Fibroblast of the aortic adventitia (primary cell): ENCODE measurements at regions not wholly inside any gene's neighbourhood (a gene's known extent, or its start where the extent isn't known, plus 50 kb on each side); places are given as distances from the start of the nearest gene placed in this dataset.

ENCODE experiments used
- DNase-seq: peaks from one replicate; pipeline ENCODE4 v3.0.0-alpha.2; 2010; ENCODE audit warnings: low read depth
- H3K4me3 ChIP-seq: 2 replicates; pipeline ENCODE4 v1.5.1; 2011; ENCODE audit warnings: low read depth, mild to moderate bottlenecking, control low read depth, low read length, moderate library complexity
- TF ChIP-seq, protein P1 (sequence below): IDR thresholded peaks from 2 replicates; pipeline ENCODE4 v1.5.1; 2011; ENCODE audit warnings: mild to moderate bottlenecking, low read length, control low read depth, inconsistent platforms; ENCODE audit not compliant: insufficient read depth

DNA sequence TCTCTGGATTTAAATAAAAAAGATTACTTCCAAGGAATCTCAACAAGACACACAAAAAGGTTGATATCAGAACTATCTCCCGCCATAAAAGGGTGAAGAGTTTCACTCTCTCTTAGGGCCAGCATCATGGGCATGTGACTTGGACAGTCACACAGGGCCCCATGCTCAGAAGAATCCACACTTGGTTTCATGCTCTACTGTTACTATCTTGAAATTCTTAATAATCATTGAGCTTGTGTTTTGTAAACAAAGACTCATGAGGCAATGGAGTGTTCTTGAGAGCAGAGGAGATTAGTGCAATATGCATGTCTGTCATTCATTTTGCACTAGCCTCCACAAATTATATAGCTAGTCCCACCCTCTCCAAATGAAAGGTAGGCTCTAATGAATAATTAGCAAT, 58.4 kb downstream of the HMHB1 start:
- no peak for DNase-seq
- TF ChIP-seq, protein P1, sequence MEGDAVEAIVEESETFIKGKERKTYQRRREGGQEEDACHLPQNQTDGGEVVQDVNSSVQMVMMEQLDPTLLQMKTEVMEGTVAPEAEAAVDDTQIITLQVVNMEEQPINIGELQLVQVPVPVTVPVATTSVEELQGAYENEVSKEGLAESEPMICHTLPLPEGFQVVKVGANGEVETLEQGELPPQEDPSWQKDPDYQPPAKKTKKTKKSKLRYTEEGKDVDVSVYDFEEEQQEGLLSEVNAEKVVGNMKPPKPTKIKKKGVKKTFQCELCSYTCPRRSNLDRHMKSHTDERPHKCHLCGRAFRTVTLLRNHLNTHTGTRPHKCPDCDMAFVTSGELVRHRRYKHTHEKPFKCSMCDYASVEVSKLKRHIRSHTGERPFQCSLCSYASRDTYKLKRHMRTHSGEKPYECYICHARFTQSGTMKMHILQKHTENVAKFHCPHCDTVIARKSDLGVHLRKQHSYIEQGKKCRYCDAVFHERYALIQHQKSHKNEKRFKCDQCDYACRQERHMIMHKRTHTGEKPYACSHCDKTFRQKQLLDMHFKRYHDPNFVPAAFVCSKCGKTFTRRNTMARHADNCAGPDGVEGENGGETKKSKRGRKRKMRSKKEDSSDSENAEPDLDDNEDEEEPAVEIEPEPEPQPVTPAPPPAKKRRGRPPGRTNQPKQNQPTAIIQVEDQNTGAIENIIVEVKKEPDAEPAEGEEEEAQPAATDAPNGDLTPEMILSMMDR = no peak

DNA sequence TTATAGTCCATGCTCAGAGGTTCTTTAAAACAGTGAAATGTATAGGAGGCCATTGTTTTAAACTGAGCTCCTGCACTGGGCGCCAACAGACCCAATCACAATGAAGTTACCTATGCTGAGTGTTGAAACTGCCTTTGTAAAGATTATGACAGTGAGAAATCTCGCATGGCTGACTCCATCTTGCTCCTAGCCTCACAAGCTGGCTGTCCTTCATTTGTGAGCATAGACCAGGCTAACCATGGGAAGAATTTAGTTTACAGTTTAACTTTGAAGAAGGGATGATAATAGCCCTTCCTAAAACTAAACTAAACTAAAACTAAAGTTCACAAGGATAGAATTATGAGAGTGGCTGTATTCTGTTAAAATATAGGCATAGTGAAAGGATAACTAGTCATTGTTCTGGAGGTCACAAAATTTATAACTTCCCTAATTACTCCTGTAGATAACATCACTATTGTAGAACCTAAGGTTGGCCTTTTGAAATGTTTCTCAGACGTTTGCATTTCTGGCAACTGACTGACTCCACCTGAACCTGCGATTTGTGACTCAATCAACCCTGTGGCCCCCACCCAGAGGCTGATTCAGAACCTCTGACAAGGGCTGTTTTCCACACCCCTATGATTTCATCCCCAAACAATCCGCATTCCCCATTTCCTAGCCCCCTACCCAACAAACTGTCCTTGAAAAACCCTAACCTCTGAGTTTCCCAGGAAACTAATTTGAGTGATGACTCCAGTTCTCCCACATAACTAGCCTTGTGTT, 59.1 kb downstream of the HMHB1 start:
- no peak overlapping the region for H3K4me3 ChIP-seq
- DNase-seq = no peak
- TF ChIP-seq, protein P1 = no peak

More for the DNA sequence above, 58.4 kb downstream of the HMHB1 start:
- no peak overlapping the region for H3K4me3 ChIP-seq

DNA sequence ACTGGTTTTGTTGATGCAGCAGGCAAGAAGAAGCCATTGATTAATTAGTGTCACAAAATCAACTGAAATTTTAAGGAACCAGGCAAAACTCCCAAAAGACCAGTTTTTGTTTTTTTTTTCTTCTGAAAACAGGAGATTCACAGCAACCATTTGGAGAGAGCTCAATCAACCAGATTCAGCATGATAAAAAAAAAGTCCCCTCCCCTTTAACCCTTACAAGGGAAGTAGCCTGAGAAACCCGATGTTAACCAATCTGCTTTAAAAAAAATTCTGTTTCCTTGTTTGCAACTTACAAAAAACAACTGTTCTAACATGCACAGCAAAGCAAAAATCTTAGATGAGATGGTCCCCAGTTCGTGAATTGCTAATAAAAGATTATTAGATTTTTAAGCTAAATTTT, 59.7 kb downstream of the HMHB1 start:
- no peak overlapping the region for H3K4me3 ChIP-seq
- DNase-seq = no peak

DNA sequence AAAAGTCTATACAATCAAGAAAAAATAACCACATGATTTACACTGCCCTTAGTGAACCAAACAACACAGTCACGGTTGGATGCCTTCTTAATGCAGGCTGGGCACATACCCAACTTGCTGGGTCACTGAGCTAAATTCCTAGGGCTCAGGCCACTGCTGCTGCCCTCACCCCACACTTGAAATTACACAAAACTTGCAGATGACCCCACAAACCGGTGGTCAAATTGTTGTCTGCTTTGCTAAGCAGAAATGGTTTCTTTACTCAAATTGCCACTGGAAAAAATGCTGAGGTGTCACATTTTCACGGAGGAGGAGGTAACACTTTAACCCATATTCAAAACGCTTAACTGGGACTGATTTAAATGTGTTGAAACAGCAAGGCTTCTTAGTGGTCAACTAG, 62.4 kb downstream of the HMHB1 start:
- DNase-seq = no peak
- H3K4me3 ChIP-seq = no peak overlapping the region
- TF ChIP-seq, protein P1 = no peak

More for the DNA sequence above, 59.7 kb downstream of the HMHB1 start:
- TF ChIP-seq, protein P1 = no peak

DNA sequence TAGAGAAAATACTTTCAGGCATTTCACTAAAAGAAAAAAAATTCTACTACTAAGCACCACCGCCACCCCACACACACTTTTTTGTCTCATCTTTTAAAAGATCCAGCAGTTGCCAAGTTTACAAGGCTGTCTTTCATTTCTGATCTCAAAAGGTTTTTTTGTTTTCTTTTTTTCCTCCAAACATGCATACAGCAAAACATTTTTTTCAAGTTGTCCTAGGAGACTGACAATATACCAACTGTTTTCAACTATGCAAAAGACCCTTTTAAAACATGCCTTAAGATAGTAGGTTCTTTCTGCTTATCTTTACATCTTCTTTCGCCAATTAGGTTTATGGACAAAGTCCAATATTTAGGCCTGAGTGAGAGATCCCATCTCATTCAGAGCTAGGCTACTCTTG, 65.2 kb downstream of the HMHB1 start:
- H3K4me3 ChIP-seq = no peak overlapping the region
- TF ChIP-seq, protein P1 = no peak

DNA sequence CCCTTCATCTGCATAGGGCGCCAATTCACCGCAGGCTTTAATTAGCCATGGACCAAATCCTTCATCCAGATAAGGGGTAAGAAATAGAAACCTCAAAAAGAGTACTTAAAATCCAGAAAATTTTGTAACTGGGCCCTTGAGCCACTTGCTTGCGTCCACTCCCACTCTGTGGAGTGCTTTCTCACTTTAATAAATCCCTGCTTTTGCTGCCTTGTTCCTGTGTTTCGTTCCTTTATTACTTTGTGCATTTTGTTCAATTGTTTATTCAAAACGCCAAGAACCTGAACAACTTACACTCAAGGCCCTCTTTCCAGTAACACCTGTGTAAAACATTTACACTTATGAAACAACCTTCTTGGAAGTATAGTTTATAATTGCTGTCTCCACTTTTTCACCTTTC, 66.5 kb downstream of the HMHB1 start:
- DNase-seq = no peak
- no peak overlapping the region for H3K4me3 ChIP-seq
- TF ChIP-seq, protein P1 = no peak

More for the DNA sequence above, 65.2 kb downstream of the HMHB1 start:
- DNase-seq = no peak

DNA sequence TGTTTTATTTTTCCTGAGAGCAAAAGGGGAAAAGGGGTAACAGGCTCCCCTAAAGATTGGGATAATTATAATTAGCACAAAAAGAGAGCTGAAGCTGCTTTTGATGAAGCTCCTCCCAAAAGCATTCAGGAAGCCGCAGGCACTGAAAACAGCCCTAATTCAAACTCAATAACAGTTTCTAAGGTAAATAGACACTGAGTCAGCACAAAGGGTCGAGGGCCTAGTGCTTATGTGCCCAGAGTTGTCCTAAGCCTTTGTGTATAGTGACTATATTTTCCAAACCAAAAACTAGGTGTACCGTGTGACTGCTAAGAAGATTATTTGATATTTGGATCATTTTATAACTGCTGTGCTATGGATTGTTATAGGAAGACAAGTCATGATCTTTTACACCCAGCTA, 67.7 kb downstream of the HMHB1 start:
- DNase-seq = no peak
- H3K4me3 ChIP-seq = no peak overlapping the region
- TF ChIP-seq, protein P1 = no peak
